Stomach (tissue), 8 donors: ENCODE measurements at regions not wholly inside any gene's neighbourhood (a gene's known extent, or its start where the extent isn't known, plus 50 kb on each side); places are given as distances from the start of the nearest gene placed in this dataset.

ENCODE experiments used
- DNase-seq, 2 donors: peaks; one replicate each; pipeline versions ENCODE4 v3.0.0 to v3.0.0-alpha.2; 2013 to 2019
- H3K27ac ChIP-seq, 5 donors: fragments of 200-600 bp in 4 of 5; sonication (generic) in 4 of 5; one replicate each; pipeline ENCODE4 v1.5.1; 2013 to 2019; ENCODE audit warnings: mild to moderate bottlenecking in 1 of 5, moderate library complexity in 1 of 5
- H3K27me3 ChIP-seq, 3 donors: fragments of 200-600 bp; sonication (generic); one replicate each; pipeline ENCODE4 v1.5.1; 2017 to 2019; ENCODE audit warnings: mixed run types in 1 of 3
- H3K36me3 ChIP-seq, 4 donors: fragments of 200-600 bp; sonication (generic); 1 replicate in 3 of 4; 2 replicates in 1 of 4; pipeline ENCODE4 v1.5.1; 2016 to 2019
- H3K4me1 ChIP-seq, 4 donors: fragments of 200-600 bp; sonication (generic); one replicate each; pipeline ENCODE4 v1.5.1; 2016 to 2019
- H3K4me3 ChIP-seq, 4 donors: fragments of 200-600 bp; sonication (generic) in 3 of 4; one replicate each; pipeline ENCODE4 v1.5.1; 2016 to 2019; ENCODE audit warnings: mild to moderate bottlenecking in 1 of 4
- H3K9me3 ChIP-seq, 4 donors: fragments of 200-600 bp; sonication (generic); one replicate each; pipeline ENCODE4 v1.5.1; 2016 to 2019
- EP300 ChIP-seq: sonication (generic); formaldehyde crosslinking; IDR thresholded peaks from one replicate; pipeline ENCODE4 v1.6.1; 2017; ENCODE audit warnings: antibody characterized with exemption
- POLR2A ChIP-seq, 4 donors: fragments of 450-650 bp; IDR thresholded peaks; one replicate each; pipeline ENCODE4 v1.6.1; 2016; ENCODE audit warnings: antibody characterized with exemption in 4 of 4, control low read depth in 2 of 4, mild to moderate bottlenecking in 1 of 4, moderate library complexity in 1 of 4
- POLR2AphosphoS5 ChIP-seq, 3 donors: sonication (generic); formaldehyde crosslinking; IDR thresholded peaks; one replicate each; pipeline ENCODE4 v1.6.1; 2016; ENCODE audit warnings: antibody characterized with exemption in 3 of 3
- WGBS, 5 donors: extraction: QIAGEN DNeasy Blood & Tissue Kit in 3 of 5; methylation state at CpG; one replicate each; pipeline versions ENCODE4 v1.1.5 to v1.1.7; 2013 to 2018; 5-methylcytosine and 5-hydroxymethylcytosine counted together
- intact Hi-C: fragments of 100-400 bp; cut with DNase I; formaldehyde crosslinking; loops from one replicate; pipeline ENCODE4 v1.15.1; 2023; ENCODE audit warnings: low total_unique reads
- TF ChIP-seq, protein P1 (sequence below), 7 experiments: fragments of 450-650 bp in 4 of 7; fragments of 200-600 bp in 3 of 7; sonication (generic) in 3 of 7; IDR thresholded peaks; one replicate each; pipeline ENCODE4 v1.5.1; 2016 to 2019; ENCODE audit warnings: antibody characterized with exemption in 7 of 7, control low read depth in 2 of 7, mild to moderate bottlenecking in 1 of 7
- donor health status: healthy with polysubstance abuse.
- donor health status: Bipolar disorder and iron deficiency.
- donor health status: healthy.

DNA sequence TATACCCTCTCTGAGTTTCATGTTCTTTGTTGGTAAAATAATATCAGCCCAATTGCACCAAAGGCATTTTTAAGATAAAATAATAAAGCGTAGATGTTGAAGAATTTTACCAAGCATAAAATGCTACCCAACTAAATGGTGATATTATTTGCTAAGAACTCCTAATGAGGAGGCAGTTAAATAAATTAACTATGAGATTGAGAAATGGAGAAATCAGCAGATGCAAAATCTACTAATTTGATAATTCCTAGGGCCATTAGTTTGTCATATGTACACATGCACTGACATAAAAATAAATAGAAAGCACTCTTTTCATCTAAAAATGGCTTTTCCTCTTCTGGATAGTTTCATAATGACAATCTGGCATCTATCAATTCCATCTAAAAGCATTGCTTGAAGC lies 681.5 kb upstream of the FAM98A start:
- no peaks in the 10 kb centered on the region for H3K4me1 ChIP-seq
- intact Hi-C loops: no loop called here
- no peaks in the 10 kb centered on the region for H3K27me3 ChIP-seq
- WGBS, 5 donors: 86 to 100% (median 96%) methylated on average over 1 of the region's 1 CpG
- no peak overlapping the region for H3K27ac ChIP-seq
- TF ChIP-seq POLR2AphosphoS5 (IDR thresholded peaks at IDR 0.05): no peak
- TF ChIP-seq POLR2A (IDR thresholded peaks at IDR 0.05): no peak
- TF ChIP-seq, protein P1, sequence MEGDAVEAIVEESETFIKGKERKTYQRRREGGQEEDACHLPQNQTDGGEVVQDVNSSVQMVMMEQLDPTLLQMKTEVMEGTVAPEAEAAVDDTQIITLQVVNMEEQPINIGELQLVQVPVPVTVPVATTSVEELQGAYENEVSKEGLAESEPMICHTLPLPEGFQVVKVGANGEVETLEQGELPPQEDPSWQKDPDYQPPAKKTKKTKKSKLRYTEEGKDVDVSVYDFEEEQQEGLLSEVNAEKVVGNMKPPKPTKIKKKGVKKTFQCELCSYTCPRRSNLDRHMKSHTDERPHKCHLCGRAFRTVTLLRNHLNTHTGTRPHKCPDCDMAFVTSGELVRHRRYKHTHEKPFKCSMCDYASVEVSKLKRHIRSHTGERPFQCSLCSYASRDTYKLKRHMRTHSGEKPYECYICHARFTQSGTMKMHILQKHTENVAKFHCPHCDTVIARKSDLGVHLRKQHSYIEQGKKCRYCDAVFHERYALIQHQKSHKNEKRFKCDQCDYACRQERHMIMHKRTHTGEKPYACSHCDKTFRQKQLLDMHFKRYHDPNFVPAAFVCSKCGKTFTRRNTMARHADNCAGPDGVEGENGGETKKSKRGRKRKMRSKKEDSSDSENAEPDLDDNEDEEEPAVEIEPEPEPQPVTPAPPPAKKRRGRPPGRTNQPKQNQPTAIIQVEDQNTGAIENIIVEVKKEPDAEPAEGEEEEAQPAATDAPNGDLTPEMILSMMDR (IDR thresholded peaks at IDR 0.05): no peak
- no peaks in the 10 kb centered on the region for H3K9me3 ChIP-seq
- DNase-seq: no peak
- H3K36me3 ChIP-seq: no peaks in the 10 kb centered on the region
- H3K4me3 ChIP-seq: no peak overlapping the region

DNA sequence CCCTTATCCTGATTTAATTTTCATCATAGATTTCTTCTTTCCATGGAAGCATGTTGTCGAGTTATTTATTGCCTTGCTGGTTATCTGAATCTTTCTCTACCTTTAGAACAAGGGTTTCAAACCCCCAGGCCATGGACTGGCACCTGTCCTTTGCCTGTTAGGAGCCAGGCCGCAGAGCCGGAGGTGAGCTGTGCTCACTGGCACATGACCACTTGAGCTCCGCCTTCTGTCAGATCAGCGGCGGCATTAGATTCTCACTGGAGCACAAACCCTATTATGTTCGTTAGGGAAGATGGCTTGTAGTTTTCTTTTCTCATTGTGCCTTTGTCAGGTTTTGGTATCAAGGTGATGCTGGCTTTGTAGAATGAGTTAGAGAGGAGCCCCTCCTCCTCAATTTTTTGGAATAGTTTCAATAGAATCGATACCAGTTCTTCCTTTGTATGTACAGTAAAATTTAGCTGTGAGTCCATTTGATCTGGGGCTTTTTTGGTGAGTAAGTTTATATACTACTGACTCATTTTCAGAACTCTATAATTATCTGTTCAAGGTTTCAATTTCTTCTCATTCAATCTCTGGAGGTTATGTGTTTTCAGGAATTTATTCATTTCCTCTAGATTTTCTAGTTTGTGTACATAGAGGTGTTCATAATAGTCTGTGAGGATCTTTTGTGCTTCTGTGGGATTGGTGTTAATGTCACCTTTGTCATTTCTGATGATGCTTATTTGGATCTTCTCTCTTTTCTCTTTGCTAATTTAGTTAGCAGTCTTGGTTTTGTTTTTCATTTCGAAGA lies 668.0 kb upstream of the FAM98A start:
- DNase-seq: no peak
- TF ChIP-seq, protein P1 (IDR thresholded peaks at IDR 0.05): no peak
- TF ChIP-seq POLR2AphosphoS5 (IDR thresholded peaks at IDR 0.05): no peak
- TF ChIP-seq EP300: no peak
- no peak for TF ChIP-seq POLR2A (IDR thresholded peaks at IDR 0.05)
- intact Hi-C loops: no loop called here
- Histone ChIP-seq H3K9me3 (no peaks in the 10 kb centered on the region), H3K36me3 (no peaks in the 10 kb centered on the region), H3K4me3 (no peak overlapping the region), H3K4me1 (no peaks in the 10 kb centered on the region), H3K27ac (no peak overlapping the region), H3K27me3 (no peaks in the 10 kb centered on the region)
- WGBS, 5 donors: 87 to 93% (median 92%) methylated on average over 9 of the region's 9 CpGs

DNA sequence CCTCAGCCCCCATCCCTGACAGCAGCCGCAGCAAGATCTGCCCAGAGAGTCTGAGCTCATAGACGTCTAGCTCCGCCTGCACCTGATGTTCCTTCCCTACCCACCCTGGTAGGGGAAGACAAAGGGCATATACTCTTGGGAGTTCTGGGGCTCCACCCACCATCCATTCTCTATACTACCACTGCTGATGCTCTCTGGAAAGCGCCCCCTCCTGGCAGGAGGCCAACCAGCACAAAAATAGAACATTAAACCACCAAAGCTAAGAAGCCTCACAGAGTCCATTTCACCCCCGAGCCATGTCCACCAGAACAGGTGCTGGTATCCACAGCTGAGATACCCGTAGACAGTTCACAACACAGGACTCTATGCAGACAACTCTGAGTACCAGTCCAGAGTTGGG lies 662.6 kb upstream of the FAM98A start:
- WGBS, 5 donors: 86 to 94% (median 90%) methylated on average over 6 of the region's 6 CpGs
- intact Hi-C loops: no loop called here
- Histone ChIP-seq H3K4me1 (no peaks in the 10 kb centered on the region), H3K36me3 (no peaks in the 10 kb centered on the region), H3K9me3 (no peaks in the 10 kb centered on the region), H3K27me3 (no peaks in the 10 kb centered on the region), H3K27ac (no peak overlapping the region), H3K4me3 (no peak overlapping the region)
- TF ChIP-seq POLR2A (IDR thresholded peaks at IDR 0.05): no peak
- DNase-seq: no peak

DNA sequence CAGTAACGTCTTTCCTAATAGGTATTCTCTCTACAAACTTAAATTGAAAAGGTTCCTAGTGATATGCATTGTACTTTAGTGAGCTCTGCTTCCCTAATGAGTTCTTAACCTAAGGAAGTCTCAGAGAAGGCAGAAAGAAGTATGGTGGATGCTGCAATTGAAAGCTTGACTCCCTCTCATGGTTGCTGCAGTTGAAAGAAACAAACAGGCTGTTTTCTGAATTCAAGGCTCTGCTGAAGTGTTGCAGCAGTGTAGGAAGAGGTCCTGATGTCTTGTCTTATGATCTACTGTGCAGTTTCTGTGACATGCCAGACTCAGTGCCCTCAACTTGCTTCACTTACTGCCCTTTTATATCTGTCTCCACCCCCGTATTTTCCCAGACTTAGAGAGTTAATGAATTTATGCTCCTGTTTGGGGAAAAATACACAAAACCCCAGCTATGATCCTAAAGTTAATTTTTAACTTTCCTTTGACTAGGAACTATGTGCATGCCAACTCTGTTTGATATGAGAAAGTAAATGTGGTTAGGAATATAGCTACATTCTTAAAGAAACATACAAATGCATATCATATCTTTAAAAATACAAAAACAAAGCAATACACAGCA lies 655.3 kb upstream of the FAM98A start:
- 27 to 41% (median 39%) methylated on average over 2 of the region's 2 CpGs for WGBS, 5 donors
- Histone ChIP-seq H3K4me1 (peaks cover 0 to 12% (median 2%) of the 10 kb centered on the region in 4 donors), H3K9me3 (no peaks in the 10 kb centered on the region), H3K27ac (peak overlapping the region; percentile 17 to 72 (median 39)), H3K27me3 (no peaks in the 10 kb centered on the region), H3K4me3 (no peak overlapping the region), H3K36me3 (no peaks in the 10 kb centered on the region)
- TF ChIP-seq POLR2AphosphoS5 (IDR thresholded peaks at IDR 0.05) (no peak), EP300 (no peak), POLR2A (IDR thresholded peaks at IDR 0.05) (no peak)
- TF ChIP-seq, protein P1 (IDR thresholded peaks at IDR 0.05): no peak
- intact Hi-C loops: no loop called here
- DNase-seq: peak in 1 of 2 donors; percentile 32

DNA sequence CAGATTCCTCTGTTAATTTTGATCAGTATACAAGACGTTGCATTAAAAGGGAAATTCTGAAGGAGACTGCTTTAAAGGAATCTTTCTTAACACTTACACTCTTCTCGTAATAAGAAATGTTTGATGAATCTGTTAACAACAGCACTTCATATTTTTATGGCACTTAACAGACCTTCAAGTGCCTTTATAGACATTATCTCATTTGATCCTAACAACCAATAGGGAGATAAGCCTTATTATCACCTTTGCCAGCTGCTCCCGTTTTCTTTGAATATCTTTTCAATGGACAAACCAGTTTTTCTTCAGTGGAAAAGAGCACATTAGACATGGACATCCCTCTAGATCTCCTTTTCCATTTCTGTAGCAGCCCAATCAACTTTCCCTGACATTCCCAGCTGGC lies 653.0 kb upstream of the FAM98A start:
- no peaks in the 10 kb centered on the region for H3K36me3 ChIP-seq
- TF ChIP-seq, protein P1 (IDR thresholded peaks at IDR 0.05): no peak
- TF ChIP-seq EP300: no peak
- no peak for TF ChIP-seq POLR2AphosphoS5 (IDR thresholded peaks at IDR 0.05)
- no peak for TF ChIP-seq POLR2A (IDR thresholded peaks at IDR 0.05)
- WGBS, 5 donors: 20 to 39% (median 26%) methylated on average over 3 of the region's 3 CpGs
- intact Hi-C loops: no loop called here
- no peaks in the 10 kb centered on the region for H3K9me3 ChIP-seq
- H3K27me3 ChIP-seq: no peaks in the 10 kb centered on the region
- no peak overlapping the region for H3K27ac ChIP-seq
- no peak for DNase-seq
- H3K4me3 ChIP-seq: no peak overlapping the region
- H3K4me1 ChIP-seq: peaks cover 0 to 12% (median 2%) of the 10 kb centered on the region in 4 donors
